ENCODE measurements at regions not wholly inside any gene's neighbourhood (a gene's known extent, or its start where the extent isn't known, plus 50 kb on each side); places are given as distances from the start of the nearest gene placed in this dataset.
"Not testable (repeated sequence)": the region's sequence is repeated elsewhere in the genome, so short reads cannot be mapped to it uniquely, and the experiment has no call there.

- DNase-seq = no peak
Measured at GRCh38 chr7:120054376-120055100, 218.4 kb upstream of the KCND2 start.

DNA sequence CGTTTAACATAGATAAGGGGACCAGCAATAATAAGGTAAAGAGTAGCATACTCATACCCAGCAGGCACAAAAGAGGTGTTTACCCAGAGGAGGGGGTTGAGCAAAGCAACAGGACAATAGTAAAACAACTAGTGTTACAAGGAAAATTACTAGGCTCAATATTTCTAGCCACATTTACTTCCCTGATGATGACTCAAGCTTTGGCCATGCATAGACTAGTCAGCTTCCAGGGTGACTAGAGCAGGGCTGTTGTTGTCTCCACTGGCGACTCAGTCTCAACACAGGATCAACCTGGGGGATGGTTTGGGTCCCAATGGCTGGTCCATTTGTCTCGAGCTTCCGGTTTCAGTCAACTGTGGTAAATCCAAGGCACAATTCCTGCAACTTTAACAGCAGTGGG lies 217.7 kb upstream of the KCND2 start:
- no peak for DNase-seq

GRCh38 chr7:120056227-120056626 lies 216.7 kb upstream of the KCND2 start:
- DNase-seq = no peak

DNA sequence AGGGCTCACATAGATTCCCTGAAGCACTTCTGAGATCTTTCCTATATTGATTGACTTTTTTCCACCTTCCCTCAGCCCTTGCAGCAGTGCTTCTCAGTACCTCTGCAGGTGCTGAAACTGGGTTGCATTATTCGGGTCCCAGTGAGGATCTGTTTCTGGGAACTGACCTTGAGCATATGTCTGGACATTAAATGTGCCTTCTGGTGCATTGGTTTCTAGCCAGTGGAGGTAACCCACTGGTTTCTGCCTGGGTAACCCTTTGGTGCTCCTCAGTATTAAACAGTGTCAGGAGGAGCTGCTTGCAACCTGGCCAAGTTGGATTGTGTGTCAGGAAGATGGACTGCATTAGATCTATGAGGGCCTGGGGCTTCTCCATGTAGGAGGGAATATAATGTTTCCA lies 213.3 kb upstream of the KCND2 start:
- no peak for DNase-seq

DNA sequence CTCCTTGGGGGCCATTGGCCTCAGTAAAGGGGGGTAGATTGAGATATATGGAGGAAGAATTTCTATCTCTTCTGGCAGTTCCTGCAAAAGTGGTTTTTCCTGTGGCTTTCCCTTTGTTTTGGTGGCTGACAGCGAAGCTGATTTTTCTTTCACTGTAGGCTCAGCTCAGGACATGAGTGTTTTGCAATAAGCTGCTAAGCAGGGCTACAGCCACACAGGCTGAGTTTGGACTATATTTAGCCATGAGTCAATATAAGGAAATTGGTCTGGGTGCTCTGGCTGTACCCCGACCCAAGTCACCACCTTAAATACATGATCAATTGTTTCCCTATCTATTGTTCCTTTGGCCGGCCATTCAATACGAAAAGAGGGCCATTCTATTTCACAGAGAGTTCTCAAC lies 212.7 kb upstream of the KCND2 start:
- DNase-seq = no peak

DNA sequence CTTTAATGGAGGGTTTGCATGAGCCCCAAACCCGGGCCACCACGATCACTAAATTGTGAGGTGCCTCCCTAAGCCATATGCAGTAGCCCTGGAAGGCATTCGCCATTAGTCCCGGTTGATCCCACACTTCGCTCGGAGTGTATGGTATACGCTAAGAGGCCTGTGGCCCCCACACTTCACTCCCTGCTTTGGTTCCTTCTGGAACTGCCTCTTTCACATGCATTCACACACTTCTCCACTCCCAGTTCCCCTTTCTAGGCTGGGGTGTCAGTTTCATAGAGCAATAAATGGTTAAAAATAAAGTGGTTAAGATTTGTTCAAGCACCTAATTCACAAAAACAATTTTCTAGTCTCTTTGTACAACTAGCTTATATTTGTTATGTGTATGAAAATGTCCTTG lies 212.1 kb upstream of the KCND2 start:
- no peak for DNase-seq

DNA sequence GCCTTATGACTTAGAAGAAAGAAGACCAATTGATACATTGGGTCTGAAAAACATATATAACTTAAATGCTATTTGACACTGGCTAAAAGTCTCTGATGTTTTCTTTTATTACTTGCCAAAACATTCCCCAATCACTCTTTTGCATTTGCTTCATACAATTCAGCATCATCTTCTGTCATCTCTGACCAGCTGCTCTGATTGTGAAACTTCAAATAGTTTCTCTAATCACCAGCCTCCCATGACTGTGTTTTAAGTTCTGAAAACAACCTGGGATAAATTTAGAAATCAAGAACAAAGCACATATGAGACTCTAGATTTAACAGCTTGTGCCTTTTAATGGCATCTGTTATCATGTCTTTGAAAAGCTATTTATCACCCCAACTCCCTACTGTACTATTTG lies 208.4 kb upstream of the KCND2 start:
- DNase-seq = no peak

DNA sequence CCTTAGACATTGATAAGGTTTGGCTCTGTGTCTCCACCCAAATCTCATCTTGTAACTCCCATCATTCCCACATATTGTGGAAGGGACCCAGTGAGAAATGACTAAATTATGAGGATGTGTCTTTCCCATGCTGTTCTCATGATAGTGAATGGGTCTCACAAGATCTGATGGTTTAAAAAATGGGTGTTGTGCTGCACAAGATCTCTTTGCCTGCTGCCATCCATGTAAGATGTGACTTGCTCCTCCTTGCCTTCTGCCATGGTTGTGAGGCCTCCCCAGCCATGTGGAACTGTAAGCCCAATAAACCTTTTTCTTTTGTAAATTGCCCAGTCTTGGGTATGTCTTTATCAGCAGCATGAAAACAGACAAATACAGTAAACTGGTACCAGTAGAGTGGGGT lies 206.1 kb upstream of the KCND2 start:
- not testable (repeated sequence) for DNase-seq

DNA sequence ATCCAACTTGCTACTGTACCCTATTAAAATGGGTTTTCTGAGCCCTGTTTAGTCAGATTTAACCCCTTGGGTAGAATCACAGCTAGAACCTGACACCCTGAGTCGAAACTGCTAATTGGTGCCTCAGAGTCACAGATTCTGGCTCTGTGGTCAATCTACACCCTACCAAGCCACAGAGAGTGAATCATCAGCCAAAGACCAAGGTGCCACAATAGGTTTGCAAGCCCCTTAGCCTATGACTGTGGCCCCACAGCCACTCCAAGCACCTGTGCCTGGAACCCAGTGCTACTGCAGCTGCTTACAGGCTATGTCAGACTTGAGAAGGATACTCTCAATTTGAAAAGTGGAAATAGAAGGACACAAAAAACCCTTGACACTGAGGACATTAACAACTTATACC lies 202.8 kb upstream of the KCND2 start:
- no peak for DNase-seq

DNA sequence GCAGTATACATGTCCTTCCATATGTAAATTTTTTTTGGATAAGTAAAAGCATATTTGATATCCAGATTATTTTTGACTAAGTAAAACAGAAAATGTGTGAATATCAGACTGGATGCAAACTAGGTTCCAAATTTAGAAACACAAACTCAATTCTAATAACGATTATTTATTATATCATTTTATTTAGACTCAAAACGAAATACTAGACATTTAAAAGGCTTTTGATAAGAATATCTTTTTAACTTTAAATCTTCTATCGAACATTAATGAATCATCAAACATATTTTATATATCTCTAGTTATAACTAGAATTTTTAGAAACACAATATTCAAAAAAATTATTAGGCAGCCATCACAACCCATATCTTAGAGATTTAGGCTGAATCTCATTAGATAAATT lies 195.2 kb upstream of the KCND2 start:
- no peak for DNase-seq

GRCh38 chr7:120079022-120079421 lies 194.0 kb upstream of the KCND2 start:
- DNase-seq = no peak

- DNase-seq = no peak
Measured at GRCh38 chr7:120079704-120080103, 193.3 kb upstream of the KCND2 start.

DNA sequence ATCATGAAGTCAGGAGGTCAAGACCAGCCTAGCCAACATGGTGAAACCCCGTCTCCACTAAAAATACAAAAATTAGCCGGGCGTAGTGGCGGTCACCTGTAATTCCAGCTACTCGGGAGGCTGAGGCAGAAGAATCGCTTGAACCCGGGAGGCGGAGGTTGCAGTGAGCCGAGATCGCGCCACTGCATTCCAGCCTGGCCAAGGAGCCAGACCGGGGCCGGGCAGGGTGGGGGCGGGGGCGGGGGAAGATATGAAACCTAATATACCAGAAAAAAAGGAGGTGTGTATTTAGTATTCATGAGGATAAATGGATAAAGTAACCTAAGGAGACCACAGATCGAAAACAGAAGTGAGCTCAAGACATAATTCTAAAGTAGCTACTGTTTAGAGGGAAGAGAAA lies 186.5 kb upstream of the KCND2 start:
- not testable (repeated sequence) for DNase-seq

DNA sequence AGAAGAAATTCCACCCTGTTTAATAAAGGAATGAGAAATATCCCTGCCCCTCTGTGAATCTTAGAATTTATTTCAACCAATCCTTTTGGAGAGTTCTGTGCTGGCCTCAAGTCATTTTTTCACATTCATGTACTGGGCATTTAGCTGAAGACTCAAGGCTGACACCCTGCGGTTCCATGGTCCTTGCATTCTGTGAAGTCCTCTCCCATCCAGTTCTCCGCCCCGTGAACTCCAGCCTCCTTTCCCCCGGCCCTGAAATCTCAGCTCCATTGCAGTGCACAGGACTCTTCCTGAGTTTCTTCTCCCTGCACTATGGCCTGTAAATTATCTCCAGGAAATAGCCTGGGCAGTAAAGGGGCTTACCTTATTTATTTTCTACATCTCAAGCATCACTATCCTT lies 183.0 kb upstream of the KCND2 start:
- no peak for DNase-seq

DNA sequence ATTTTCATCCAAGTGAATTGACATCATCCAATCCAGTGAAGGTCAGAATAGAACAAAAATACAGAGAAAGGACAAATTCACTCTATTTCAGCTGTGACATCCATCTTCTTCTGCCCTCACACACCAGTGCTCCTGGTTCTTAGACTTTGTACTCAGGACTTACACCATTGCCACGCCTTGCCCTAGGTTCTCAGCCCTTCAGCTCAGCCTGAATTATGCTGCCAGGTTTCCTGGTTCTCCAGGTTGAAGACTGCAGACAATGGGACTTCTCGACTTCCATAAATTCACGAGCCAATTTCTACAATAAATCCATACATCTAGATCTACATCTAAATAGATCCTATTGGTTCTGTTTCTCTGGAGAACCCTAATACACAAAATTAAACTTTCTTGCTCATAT lies 181.2 kb upstream of the KCND2 start:
- DNase-seq = no peak

- DNase-seq = no peak
Measured at GRCh38 chr7:120097020-120097419, 176.0 kb upstream of the KCND2 start.

DNA sequence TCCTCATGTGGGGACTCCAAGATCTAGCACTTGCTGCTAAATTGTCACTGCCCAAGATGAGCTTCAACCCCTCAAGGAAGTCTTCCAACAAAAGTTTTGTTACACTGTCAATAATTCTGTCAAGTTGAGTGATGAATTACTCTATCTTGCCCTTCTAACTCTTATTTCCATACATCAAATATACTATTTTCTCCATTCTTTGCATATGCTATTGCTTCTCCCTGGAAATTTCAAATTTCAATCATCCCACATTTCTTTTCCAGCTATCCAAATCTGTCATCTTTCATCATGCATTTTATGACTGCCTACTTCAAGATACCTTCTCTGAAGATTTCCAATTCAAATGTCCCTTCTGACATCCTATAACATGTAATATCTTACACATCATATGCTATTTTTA lies 175.2 kb upstream of the KCND2 start:
- DNase-seq = no peak

- DNase-seq = no peak
Measured at GRCh38 chr7:120108376-120108775, 164.6 kb upstream of the KCND2 start.

GRCh38 chr7:120110169-120110568 lies 162.8 kb upstream of the KCND2 start:
- no peak for DNase-seq

GRCh38 chr7:120114626-120115025 lies 158.3 kb upstream of the KCND2 start:
- no peak for DNase-seq

DNA sequence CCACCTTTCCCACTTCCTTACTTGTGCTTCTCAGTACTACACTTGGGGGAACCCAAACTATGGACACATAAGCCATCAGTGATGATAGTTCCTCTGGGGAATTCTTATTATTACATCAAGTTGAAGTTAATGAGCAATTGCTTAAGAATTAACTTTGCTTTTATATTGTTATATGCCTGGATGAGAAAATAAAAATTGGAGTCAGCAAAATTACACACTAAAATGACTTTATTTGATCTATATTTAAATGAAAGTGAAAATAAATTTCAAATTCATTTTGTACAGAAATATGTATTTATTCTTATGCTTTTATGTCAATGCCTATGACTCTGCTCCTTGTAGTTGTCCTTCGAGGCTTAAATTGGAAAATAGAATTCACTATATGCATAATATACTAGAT lies 149.4 kb upstream of the KCND2 start:
- no peak for DNase-seq

GRCh38 chr7:120131096-120131839 lies 141.7 kb upstream of the KCND2 start:
- DNase-seq = no peak

DNA sequence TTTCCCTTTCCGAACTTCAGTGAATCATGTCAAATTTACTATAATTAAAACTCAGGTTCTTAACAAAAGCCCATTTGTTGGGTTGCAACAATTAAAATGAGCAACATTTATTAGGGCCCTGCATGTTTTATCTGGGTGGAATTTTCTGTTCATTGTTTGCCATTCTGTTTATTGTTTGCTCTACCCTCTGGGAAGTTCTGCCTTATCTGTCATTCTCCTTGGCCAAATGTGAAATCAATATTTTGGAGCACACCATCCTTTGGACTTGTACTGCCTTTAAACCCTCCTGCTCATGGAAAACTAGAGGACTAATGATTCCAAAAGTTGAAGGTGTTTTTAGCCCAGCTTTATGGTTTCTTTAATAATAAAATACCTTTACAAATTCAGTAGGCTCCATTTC lies 134.5 kb upstream of the KCND2 start:
- no peak for DNase-seq

- DNase-seq = no peak
Measured at GRCh38 chr7:120156476-120156875, 116.5 kb upstream of the KCND2 start.

GRCh38 chr7:120160166-120160565 lies 112.8 kb upstream of the KCND2 start:
- no peak for DNase-seq
